T-helper 9 cell (primary cell): ENCODE measurements at regions not wholly inside any gene's neighbourhood (a gene's known extent, or its start where the extent isn't known, plus 50 kb on each side); places are given as distances from the start of the nearest gene placed in this dataset.

ENCODE experiments used
- DNase-seq: peaks from one replicate; pipeline ENCODE4 v3.0.0-alpha.2; 2020

DNA sequence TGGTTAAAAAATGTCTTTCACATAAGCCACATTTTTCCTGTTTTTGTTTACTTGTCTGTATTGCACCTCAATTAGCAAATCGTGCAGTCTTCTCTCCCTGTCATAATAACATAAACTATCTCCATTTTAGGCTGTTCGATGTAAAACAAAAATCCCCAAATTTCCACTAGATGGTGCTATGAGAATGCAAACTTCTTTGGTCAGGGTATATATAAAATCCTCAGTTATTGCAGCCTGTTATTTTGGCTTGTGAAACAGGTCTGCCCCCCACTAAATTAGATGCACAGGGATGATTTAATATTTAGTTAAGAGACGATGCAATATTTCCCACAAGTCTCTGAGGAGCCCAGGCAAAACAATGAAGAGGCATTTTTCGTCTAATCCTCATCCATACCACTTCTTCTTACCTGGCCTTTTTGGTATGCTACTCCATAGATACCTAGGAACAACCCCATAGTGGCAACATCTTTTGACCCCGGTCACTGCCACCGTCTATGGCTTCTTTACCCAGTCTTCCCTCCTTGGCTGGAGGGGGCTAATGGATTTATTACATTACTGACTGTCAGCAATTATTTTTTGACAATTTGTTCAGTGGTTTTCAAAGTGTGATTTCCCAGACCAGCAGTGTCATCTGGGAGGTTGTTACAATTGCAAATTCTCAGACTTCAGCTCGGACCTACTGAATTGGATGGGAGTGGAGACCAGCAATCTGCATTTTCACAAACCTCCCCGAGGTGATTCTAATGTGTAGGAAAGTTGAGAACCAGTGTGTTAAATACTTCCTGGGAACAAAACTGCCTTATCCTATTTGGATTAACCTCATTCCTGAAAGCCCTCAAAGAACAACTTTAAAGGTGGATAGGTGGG is 117.4 kb upstream of the CWC22 start:
- no peak for DNase-seq

DNA sequence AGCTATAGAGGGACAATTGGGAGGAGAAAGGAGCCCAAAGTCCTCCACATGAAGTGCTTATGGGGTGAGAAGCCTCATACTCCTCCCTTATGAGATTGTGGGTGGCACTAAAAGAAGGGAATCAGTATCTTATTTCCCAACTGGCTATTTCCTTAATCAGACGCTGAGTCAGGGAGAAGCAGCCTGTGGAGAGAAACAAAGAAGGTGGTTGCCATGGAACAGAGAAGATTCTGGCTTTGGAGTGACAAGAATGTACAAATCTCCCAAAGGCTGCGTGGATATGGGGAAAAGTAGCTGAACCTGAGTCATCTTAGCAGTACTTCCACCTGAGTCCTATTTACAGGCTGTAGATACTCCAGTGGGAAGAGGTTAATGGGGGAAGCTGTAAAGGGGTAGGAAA is 115.8 kb upstream of the CWC22 start:
- no peak for DNase-seq

DNA sequence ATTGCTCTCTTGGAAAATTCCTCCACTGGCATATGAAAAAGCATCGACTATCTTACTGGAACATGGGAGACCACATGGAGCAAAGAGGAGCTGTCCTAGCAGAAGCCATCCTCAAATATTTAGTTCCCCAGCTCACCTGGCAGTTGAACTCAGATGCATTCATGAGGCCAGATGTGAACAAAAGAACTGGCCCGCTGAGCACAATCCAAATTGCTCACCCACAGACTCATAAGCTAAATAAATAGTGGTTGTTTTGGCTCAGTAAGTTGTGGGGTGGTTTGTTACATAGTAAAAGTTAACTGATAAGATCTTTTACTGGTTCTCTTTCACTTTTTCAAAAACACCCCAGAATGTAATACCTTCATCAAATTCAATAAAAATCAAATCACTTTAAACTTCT is 108.6 kb upstream of the CWC22 start:
- no peak for DNase-seq

DNA sequence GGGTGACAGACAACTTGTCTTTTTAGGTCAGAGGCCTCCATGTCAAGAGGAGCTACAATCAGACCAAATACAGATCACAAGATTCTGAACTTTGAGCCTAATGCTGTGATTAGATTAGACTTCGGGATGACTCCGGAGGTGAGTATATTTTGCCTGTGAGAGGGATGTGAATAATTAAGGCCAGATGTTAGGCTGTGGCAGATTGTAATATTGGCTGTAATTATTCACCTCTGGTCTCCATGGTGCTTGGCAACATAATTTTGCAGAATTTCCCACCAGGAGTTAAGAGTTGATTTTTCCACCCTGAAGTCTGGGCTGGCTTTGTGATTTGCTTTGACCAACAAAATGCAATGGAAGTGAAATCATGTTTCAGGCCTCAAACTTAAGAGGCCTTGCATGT is 108.2 kb upstream of the CWC22 start:
- DNase-seq: no peak

DNA sequence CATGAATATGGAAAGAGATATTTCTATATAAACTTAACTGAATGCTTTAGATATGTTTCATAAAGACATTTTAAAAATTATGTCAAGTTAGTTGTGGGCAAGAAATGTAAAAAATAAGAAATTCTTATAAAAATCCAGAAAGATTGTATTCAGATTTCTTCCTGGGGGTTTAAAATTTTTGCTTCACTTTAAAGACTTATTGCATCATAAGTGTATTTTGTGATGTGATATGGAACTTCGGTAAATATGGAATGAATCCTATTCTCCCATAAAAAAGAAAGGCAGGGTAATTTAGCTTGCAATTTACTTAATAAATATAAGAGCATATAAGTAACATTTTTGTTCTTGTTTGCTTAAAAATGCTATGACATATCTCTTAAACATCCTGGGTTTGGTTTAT is 104.8 kb upstream of the CWC22 start:
- DNase-seq: no peak

DNA sequence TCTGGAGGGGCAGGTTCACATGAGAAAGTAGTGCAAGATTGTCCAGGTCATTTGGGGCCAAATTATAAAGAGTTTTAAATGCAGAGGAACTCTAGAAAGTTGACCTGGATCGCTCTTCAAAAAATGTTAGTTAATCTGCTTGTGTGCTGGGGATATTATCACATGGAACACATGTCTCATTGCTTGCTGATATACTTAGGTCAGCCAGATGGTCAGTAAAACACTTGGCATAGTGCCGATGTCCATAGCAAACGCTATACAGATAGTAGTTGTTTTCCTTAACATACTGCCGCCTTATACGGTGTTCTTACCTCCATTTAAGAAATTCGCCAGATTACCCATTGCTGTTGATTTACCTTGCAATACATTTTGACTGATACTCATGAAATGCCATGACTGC is 103.4 kb upstream of the CWC22 start:
- DNase-seq: no peak

DNA sequence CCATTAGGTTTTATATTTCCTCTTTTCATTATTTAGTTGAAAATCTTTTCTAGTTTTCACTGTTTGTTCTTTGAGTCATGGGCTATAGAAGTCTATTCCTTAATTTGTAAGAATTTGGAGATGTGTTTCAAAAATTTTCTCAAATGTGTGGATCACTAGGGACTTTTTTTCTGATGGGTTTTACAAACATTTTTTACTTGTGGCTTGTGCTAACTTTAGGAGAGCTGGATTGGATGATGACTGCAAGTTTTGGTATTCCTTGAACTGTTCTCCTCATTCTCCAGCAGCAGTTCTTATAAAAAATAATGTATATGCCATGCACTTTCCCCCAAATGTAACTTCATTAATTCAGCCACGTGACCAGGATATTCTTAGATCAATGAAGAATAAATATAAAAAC is 94.7 kb upstream of the CWC22 start:
- no peak for DNase-seq

DNA sequence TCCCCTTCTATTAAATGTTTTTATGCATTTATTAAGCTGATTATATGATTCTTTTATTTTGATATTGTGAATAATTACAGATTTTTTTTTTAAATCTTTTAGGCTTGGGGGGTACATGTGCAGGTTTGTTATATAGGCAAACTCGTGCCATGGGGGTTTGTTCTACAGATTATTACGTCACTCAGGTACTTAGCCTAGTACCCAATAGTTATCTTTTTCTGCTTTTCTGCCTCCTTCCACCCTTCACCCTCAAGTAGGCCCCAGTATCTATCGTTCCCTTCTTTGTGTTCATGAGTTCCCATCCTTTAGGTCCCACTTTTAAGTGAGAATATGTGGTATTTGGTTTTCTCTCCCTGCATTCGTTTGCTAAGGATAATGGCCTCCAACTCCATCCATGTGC is 92.2 kb upstream of the CWC22 start:
- DNase-seq: no peak

DNA sequence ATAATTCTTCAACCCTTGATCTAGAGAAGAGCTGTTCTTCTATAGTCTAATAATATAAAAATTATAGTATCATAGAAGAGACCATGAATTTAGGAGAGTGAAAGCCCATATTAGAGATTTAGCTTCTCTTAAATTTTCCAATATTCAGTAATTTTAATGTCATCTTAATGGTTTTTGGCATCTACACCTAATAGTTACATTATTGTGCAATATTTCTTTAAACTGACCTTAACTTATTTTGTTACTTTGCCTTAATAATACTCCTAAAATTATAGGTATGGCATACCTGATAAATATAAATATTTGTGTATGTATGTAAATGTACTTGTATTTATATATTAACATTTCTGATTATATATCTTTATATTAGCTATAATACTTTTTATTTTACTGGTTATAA is 78.0 kb upstream of the CWC22 start:
- DNase-seq: no peak

DNA sequence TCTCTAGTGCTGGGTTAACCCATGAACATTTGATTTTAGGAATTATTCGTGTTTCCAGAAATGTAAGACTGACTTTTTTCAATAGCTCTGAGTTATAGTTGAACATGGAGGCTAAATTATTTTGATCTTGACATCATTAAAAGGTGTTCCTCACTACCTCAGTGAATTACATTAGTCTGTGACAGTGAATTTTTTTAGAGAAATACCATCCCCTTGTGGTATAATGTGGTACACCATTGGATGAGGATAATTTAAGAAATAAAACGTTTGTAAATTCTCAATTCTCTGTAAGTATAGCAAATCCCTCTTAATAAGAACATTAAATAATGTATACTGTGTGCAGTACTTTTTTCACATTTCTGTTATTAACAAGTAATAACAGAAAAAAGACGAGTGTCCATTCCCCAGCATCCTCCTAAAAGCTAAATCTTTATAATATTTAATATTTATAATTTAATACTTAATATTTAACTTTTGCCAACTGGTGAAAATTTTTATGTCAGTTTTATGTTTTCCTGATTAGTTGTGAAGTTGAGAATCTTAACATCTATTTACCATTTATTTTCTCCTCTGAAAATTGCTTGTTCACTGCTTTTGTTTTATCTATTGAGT is 70.3 kb upstream of the CWC22 start:
- no peak for DNase-seq

DNA sequence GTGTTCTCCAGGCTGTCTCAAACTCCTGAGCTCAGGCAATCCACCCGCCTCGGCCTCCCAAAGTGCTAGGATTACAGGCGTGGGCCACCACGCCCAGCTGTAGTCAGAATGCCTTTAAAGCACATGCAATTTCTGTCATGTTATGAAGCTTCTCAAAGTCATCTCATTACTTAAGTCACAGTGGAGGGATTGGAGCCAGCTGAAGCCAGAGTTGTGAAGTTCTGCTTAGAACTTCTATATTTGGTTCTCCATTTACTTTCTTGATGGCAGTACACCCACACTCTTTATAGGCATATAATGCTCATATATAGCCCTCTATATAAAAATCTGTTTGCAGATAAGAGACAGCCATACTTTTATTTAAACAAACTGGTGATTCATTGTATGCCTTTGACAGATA is 68.8 kb upstream of the CWC22 start:
- no peak for DNase-seq

DNA sequence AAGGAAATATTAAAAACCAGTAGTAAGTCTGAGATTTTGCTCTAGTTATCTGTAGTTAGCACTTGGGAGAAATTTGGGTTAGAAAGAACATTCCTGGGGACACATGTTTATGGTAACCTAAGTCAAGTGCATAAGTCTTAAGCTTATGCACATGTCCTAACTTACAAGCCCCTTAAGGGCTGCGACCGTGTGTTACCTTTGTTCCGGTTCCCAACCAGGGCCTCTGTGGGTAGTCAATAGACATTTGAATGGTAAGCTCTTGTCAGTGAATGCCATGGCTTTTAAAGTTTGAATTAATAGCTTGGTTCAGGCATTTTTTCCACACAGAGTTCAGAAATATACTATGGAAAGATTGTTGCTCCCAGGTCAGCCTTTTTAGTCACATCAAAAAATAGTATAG is 64.7 kb upstream of the CWC22 start:
- no peak for DNase-seq

DNA sequence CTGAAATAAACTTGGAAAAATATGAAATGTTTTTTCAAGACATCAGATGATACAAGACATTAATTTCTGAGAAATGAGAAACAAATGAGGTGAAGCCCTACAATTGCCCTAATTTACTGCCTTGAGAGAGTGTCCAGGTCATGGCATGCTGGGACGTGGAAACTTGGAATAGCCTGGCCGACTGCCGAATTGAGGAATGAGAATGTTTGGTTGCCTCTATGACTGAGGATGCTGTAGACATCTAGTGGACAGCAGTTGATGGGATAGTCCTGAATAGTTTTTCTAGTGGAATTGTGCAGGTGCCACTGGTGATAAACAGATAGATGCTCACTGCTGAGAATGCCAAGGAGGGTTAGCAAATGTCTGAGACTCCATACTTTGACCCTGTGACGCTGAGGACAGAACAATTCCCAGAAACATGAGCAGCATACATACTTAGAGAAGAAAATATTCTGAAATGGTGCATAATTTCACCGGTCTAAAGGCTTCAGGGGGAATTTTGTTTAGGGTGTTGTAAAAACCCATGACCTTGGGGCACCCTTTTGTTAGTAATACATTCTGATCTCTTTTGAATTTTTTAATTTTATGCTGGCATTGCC is 56.5 kb upstream of the CWC22 start:
- DNase-seq: no peak

DNA sequence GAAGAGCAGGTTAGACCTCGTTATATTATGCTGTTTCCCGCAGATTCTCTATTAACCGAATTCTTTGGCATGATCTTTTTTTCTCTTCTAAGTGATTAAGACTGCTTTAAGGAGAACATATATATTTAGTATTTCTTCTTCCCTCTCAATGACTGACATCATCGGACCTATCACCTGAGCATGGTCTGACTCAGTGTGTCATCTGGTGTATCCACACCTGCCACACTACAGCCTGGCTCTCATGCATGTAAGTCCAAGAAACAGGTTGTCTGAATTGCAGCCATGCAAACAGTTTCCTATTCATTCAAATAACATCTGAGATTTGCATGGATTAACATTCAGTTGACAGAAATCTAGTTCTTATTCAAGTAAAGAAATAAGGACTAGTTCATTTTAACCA is 55.1 kb upstream of the CWC22 start:
- DNase-seq: no peak

DNA sequence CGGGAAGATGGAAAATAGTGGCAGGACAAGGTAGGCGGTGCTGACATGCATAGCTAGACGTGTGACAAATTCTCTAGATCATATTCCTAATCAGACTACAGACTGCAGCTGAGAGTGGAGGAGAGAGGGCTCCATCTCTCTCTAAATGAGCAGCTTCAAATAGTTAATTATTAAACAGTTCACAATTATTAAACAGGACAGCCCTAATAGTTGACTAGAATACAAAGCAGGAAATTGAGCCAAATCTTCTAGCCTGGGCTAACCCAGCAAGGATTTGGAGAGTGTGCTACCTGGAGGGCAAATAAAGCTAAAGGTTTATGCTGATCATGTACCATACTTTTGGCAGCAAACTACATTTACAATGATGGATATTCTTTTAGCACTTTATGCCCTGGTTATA is 54.4 kb upstream of the CWC22 start:
- DNase-seq: no peak

DNA sequence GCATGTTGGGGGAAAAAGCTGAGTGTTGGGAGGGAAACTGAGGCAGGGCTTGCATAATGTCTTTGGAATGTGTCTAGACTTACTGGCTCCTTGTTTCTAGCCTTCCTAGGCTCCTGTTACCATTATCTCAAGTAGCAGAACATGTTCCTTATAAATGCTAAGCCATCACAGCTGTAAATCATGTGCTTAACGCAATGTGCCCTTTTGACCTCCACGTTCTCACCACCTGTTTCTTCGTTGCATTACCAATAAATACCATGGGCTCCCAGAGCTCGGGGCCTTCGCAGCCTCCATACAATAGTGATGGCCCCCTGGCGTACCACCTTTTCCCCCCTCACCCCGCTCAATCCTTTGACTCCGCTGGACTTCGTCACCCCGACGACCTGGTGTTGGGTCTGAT is 54.0 kb upstream of the CWC22 start:
- DNase-seq: no peak

DNA sequence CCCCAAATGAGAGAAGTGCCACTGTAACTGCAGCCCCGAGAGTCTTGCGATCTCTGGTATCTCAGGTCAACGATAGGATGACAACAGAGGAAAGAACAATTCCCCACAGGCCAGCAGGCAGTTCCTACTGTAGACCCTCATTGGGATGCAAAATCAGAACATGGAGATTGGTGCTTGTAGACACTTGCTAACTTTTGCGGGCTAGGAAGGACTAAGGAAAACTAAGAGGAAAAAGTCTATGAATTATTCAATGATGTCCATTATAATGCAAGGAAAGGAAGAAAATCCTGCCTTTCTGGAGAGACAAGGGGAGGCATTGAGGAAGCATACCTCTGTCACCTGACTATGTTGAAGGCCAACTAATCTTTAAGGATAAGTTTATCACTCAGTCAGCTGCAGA is 51.9 kb upstream of the CWC22 start:
- DNase-seq: no peak

DNA sequence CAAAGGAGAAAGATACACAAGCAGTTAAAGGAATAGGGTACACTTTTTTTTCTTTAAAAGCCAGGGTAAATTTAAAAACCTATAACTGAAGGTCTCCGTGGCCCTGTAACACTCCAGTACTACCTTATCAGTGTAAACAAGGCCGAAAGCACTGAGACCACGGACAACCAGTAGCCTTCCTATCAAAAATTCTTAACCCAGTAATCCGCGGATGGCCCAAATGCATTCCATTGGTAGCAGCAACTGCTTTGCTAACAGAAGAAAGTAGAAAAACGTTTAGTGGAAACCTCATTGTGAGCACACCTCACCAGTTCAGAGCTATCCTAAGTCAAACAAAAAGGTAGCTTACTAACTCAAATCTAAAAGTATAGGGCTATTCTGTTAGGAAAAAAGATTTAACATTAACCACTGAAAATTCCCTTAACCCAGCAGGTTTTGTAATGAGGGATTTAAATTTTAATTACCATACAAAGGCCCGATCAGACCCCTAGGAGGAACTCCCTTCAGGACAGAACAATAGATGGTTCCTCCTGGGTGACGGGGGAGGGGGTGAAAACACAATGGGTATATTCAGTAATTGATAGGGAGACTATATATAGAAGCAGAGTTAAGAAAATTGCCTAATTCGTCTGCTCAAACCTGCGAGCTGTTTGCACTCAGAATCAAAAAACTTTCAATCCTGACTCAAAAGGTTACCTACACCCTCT is 50.8 kb upstream of the CWC22 start:
- DNase-seq: no peak
